GM12873 (cell line): ENCODE measurements at regions not wholly inside any gene's neighbourhood (a gene's known extent, or its start where the extent isn't known, plus 50 kb on each side); places are given as distances from the start of the nearest gene placed in this dataset.

Experiments
- CTCF ChIP-seq: IDR thresholded peaks from 2 replicates; pipeline ENCODE4 v1.5.1; 2012; ENCODE audit warnings: low read depth, mild to moderate bottlenecking, moderate library complexity, low read length, control low read depth; ENCODE audit not compliant: insufficient read depth; ENCODE audit errors: missing control alignments

GRCh38 chr1:192011525-192011924 is 146.7 kb upstream of the RGS18 start:
- no peak for TF ChIP-seq CTCF

- TF ChIP-seq CTCF, result no peak
Measured at GRCh38 chr1:192022827-192023226, 135.4 kb upstream of the RGS18 start.

GRCh38 chr1:192024881-192025280 is 133.4 kb upstream of the RGS18 start:
- TF ChIP-seq CTCF, result no peak

GRCh38 chr1:192038567-192038966 is 119.7 kb upstream of the RGS18 start:
- TF ChIP-seq CTCF, result no peak

- TF ChIP-seq CTCF, result no peak
Measured at GRCh38 chr1:192045131-192045530, 113.1 kb upstream of the RGS18 start.

GRCh38 chr1:192053531-192053971 is 104.7 kb upstream of the RGS18 start:
- TF ChIP-seq CTCF, result no peak

GRCh38 chr1:192057766-192058165 is 100.5 kb upstream of the RGS18 start:
- TF ChIP-seq CTCF, result no peak
